Ovary (tissue), 3 donors: ENCODE measurements at regions not wholly inside any gene's neighbourhood (a gene's known extent, or its start where the extent isn't known, plus 50 kb on each side); places are given as distances from the start of the nearest gene placed in this dataset.

Source experiments
- CTCF ChIP-seq, 3 donors: fragments of 450-650 bp in 2 of 3; fragments of 200-600 bp in 1 of 3; IDR thresholded peaks; one replicate each; pipeline versions ENCODE4 v1.5.1 to v1.8.0; 2016 to 2022; ENCODE audit warnings: antibody characterized with exemption in 3 of 3, mild to moderate bottlenecking in 1 of 3
- EP300 ChIP-seq: sonication (generic); formaldehyde crosslinking; IDR thresholded peaks from one replicate; pipeline ENCODE4 v1.6.1; 2017; ENCODE audit warnings: antibody characterized with exemption
- POLR2A ChIP-seq: fragments of 450-650 bp; IDR thresholded peaks from one replicate; pipeline ENCODE4 v1.6.1; 2017; ENCODE audit warnings: antibody characterized with exemption, mild to moderate bottlenecking, moderate library complexity
- donor health status: DM: no; HTN: no; CAD: no.

GRCh38 chr5:104184264-104184663 is 621.7 kb upstream of the NUDT12 start:
- TF ChIP-seq CTCF (IDR thresholded peaks at IDR 0.05): no peak
- no peak for TF ChIP-seq POLR2A
- no peak for TF ChIP-seq EP300
